ENCODE measurements at regions not wholly inside any gene's neighbourhood (a gene's known extent, or its start where the extent isn't known, plus 50 kb on each side); places are given as distances from the start of the nearest gene placed in this dataset.

DNA sequence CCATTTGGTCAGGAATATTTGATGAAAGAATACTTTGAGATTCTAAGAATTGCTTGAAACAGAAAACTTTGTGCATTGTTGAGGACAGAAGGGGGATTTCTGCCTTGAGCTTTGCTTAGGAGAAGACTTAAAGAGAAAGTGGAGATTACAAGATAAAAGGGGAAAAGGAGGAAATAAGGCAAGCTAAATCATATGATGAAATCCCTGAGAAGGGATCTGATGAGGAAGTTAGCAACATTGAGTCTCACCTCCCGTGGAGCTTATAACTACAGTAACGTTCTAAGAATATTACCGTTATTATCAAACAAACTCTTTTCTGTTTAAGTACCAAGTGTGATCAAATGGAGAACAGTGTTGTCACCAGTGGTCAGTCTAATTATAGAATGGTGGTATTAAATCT is 414.7 kb upstream of the NAALADL2 start:
- TF ChIP-seq MAX (IDR thresholded peaks at IDR 0.05; ENCODE audit: insufficient read depth, insufficient read length) (no peak), JUN (IDR thresholded peaks at IDR 0.05; ENCODE audit: borderline replicate concordance, insufficient read depth, insufficient read length, low read depth) (no peak), MYC (IDR thresholded peaks at IDR 0.05; ENCODE audit: low read depth, low read length) (no peak), POLR2A (IDR thresholded peaks at IDR 0.05; ENCODE audit: low read depth, low read length) (no peak), EZH2 (IDR thresholded peaks at IDR 0.05; ENCODE audit: borderline replicate concordance, low read depth, low read length, severe bottlenecking) (no peak), FOS (IDR thresholded peaks at IDR 0.05; ENCODE audit: borderline replicate concordance, insufficient read depth, low read length) (no peak), POLR2AphosphoS5 (IDR thresholded peaks at IDR 0.05; ENCODE audit: insufficient read depth, low read depth, low read length) (no peak), CTCF (IDR thresholded peaks at IDR 0.05; ENCODE audit: extremely low read depth in 1 of 2, insufficient read depth in 1 of 2, low read depth in 1 of 2, low read length in 2 of 2) (no peak), GATA2 (IDR thresholded peaks at IDR 0.05; ENCODE audit: insufficient read depth, insufficient read length, low read depth, low read length) (no peak)
- Histone ChIP-seq H3K36me3 (ENCODE audit: control insufficient read depth in 2 of 2, extremely low read depth in 1 of 2, insufficient read depth in 2 of 2, low read length in 2 of 2) (no peaks in the 10 kb centered on the region), H2AFZ (ENCODE audit: low read depth, low read length) (no peak overlapping the region), H4K20me1 (replicated peaks; ENCODE audit: control insufficient read depth, extremely low read depth, insufficient read depth, low read length) (no peaks in the 10 kb centered on the region), H3K9ac (replicated peaks; ENCODE audit: extremely low read depth, insufficient read depth, low read length) (no peak overlapping the region), H3K27me3 (ENCODE audit: control insufficient read depth in 2 of 2, insufficient read depth in 2 of 2, low read length in 2 of 2) (no peaks in the 10 kb centered on the region), H3K9me1 (replicated peaks; ENCODE audit: control insufficient read depth, extremely low read depth, insufficient read depth, low read length) (no peaks in the 10 kb centered on the region), H3K9me3 (replicated peaks; ENCODE audit: control insufficient read depth, insufficient read depth, low read length) (no peaks in the 10 kb centered on the region), H3K4me3 (replicated peaks in 1 of 3; ENCODE audit: insufficient read depth in 1 of 3, low read depth in 1 of 3, low read length in 3 of 3) (no peak overlapping the region), H3K27ac (ENCODE audit: insufficient read depth, low read depth, low read length) (no peak overlapping the region), H3K79me2 (ENCODE audit: control insufficient read depth, insufficient read depth, low read length) (no peaks in the 10 kb centered on the region), H3K4me1 (ENCODE audit: control insufficient read depth, extremely low read depth, insufficient read depth, low read length) (peaks cover 16% of the 10 kb centered on the region), H3K4me2 (ENCODE audit: insufficient read depth, low read length) (no peak overlapping the region)
- no TSS peak for BruUV-seq (replicated peaks)
- FAIRE-seq (peak; percentile 33), DNase-seq (ENCODE audit: low read depth, low spot score) (no peak)
- POLR2A ChIA-PET = no interaction called here
- CTCF ChIA-PET = no interaction called here
- intact Hi-C loops (cut with micrococcal nuclease) = loop anchor here (5.0 to 10.0 kb wide), 3 partner anchors 242 to 702 kb away; no protein-coding TSS in a partner anchor
- dilution Hi-C loops (cut with MboI; ENCODE audit: extremely low pct_ligation_motif_present, low sequenced_read_pairs) = no loop called here

Data from endothelial cell of umbilical vein (primary cell).